ENCODE measurements at regions not wholly inside any gene's neighbourhood (a gene's known extent, or its start where the extent isn't known, plus 50 kb on each side); places are given as distances from the start of the nearest gene placed in this dataset.
"Not testable (repeated sequence)": the region's sequence is repeated elsewhere in the genome, so short reads cannot be mapped to it uniquely, and the experiment has no call there.

GRCh38 chr4:66562276-66562806 is 892.1 kb upstream of the EPHA5 start:
- Histone ChIP-seq H3K36me3 (no peaks in the 10 kb centered on the region), H3K27ac (no peak overlapping the region), H3K27me3 (no peaks in the 10 kb centered on the region), H3K4me3 (no peak overlapping the region), H3K9me3 (no peaks in the 10 kb centered on the region), H3K4me1 (no peaks in the 10 kb centered on the region)
- no peak for TF ChIP-seq CTCF (IDR thresholded peaks at IDR 0.05)
- intact Hi-C loops (cut with DNase I; ENCODE audit: low total_unique reads): no loop called here
- DNase-seq (ENCODE audit: low spot score in 2 of 2): no peak

DNA sequence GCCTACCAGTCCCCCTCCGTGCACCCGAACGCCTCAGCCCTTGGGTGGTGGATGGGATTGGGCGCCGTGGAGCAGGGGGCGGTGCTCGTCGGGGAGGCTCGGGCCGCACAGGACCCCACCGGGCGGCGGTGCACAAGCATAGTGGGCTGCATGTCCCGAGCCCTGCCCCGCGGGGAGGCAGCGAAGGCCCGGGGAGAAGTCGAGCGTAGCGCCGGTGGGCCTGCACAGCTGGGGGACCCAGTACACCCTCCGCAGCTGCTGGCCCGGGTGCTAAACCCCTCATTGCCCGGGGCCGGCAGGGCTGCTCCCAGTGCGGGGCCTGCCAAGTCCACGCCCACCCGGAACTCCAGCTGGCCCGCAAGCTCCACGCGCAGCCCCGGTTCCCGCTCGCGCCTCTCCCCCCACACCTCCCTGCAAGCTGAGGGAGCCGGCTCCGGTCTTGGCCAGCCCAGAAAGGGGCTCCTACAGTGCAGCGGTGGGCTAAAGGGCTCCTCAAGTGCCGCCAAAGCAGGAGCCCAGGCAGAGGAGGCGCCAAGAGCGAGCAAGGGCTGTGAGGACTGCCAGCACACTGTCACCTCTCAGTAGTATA is 891.3 kb upstream of the EPHA5 start:
- H3K4me1 ChIP-seq; H3K36me3 ChIP-seq; H3K27me3 ChIP-seq; DNase-seq (ENCODE audit: low spot score in 2 of 2); H3K27ac ChIP-seq; H3K9me3 ChIP-seq; H3K4me3 ChIP-seq; intact Hi-C loops (cut with DNase I; ENCODE audit: low total_unique reads): not testable (repeated sequence)

GRCh38 chr4:66558651-66559050 is 888.4 kb upstream of the EPHA5 start:
- intact Hi-C loops (cut with DNase I; ENCODE audit: low total_unique reads): no loop called here
- Histone ChIP-seq H3K9me3 (no peaks in the 10 kb centered on the region), H3K27ac (no peak overlapping the region), H3K36me3 (no peaks in the 10 kb centered on the region), H3K4me3 (no peak overlapping the region), H3K27me3 (no peaks in the 10 kb centered on the region), H3K4me1 (no peaks in the 10 kb centered on the region)
- no peak for DNase-seq (ENCODE audit: low spot score in 2 of 2)
- TF ChIP-seq CTCF (IDR thresholded peaks at IDR 0.05) (no peak), POLR2AphosphoS5 (IDR thresholded peaks at IDR 0.05) (no peak), POLR2A (IDR thresholded peaks at IDR 0.05) (no peak)

- Histone ChIP-seq H3K4me3 (no peak overlapping the region), H3K27me3 (no peaks in the 10 kb centered on the region), H3K27ac (no peak overlapping the region), H3K9me3 (no peaks in the 10 kb centered on the region), H3K36me3 (no peaks in the 10 kb centered on the region), H3K4me1 (no peaks in the 10 kb centered on the region)
- TF ChIP-seq POLR2A (IDR thresholded peaks at IDR 0.05) (no peak), CTCF (IDR thresholded peaks at IDR 0.05) (no peak), POLR2AphosphoS5 (IDR thresholded peaks at IDR 0.05) (no peak)
- no peak for DNase-seq (ENCODE audit: low spot score in 2 of 2)
- intact Hi-C loops (cut with DNase I; ENCODE audit: low total_unique reads): no loop called here
Measured at GRCh38 chr4:66556651-66557278, 886.5 kb upstream of the EPHA5 start.

GRCh38 chr4:66555301-66555700 is 885.0 kb upstream of the EPHA5 start:
- Histone ChIP-seq H3K4me1 (no peaks in the 10 kb centered on the region), H3K27me3 (no peaks in the 10 kb centered on the region), H3K27ac (no peak overlapping the region), H3K4me3 (no peak overlapping the region), H3K9me3 (no peaks in the 10 kb centered on the region), H3K36me3 (no peaks in the 10 kb centered on the region)
- intact Hi-C loops (cut with DNase I; ENCODE audit: low total_unique reads): no loop called here
- no peak for DNase-seq (ENCODE audit: low spot score in 2 of 2)
- no peak for TF ChIP-seq POLR2AphosphoS5 (IDR thresholded peaks at IDR 0.05)
- no peak for TF ChIP-seq CTCF (IDR thresholded peaks at IDR 0.05)
- TF ChIP-seq POLR2A (IDR thresholded peaks at IDR 0.05): no peak

All from breast epithelium (tissue), 4 donors.